ENCODE measurements at regions not wholly inside any gene's neighbourhood (a gene's known extent, or its start where the extent isn't known, plus 50 kb on each side); places are given as distances from the start of the nearest gene placed in this dataset.

DNA sequence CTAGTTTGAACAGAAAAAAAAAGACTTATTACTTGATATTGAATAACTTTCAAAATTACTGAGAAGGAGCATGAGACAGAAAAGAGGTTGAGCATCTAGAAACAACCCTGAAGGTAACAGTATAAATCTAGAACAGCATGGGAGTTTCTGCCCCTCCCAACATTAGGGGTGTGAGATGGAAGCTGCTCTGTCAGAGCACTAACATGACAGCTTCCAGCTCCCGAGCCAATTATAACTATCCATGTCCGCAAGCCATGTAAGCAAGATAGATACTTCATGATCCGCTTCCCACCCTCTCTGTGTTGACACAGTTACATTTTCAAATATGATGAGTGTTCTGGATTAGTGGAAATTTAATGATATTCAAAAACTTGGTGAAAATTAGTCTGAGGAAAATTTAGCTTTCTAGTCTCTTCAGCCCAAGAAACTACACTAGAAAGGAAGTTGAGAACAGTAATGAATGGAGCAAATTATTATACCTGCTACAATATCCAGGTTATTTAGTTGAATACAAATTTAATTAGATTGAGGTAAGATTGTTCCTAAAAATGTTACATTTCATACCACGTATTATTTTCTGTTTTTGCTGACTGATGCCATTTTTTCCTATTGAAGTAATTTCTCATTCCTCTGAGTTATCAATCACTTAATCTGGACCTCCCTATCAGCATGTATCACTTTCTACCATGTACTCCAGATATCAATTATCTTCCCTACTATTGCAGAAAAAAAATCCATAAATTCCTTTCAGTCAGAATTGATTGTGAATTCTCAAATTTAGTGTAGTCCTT lies 129.3 kb upstream of the SLIT2 start:
- DNase-seq (ENCODE audit: low spot score), result no peak
- TF ChIP-seq CTCF (IDR thresholded peaks at IDR 0.05; ENCODE audit: extremely low read depth, missing control alignments), result no peak

- no peak for TF ChIP-seq CTCF (IDR thresholded peaks at IDR 0.05; ENCODE audit: extremely low read depth, missing control alignments)
- DNase-seq (ENCODE audit: low spot score), result no peak
Observed at GRCh38 chr4:20119141-20119540, 132.6 kb upstream of the SLIT2 start.

- DNase-seq (ENCODE audit: low spot score), result no peak
- no peak for TF ChIP-seq CTCF (IDR thresholded peaks at IDR 0.05; ENCODE audit: extremely low read depth, missing control alignments)
Observed at GRCh38 chr4:20109391-20109790, 142.3 kb upstream of the SLIT2 start.

- no peak for TF ChIP-seq CTCF (IDR thresholded peaks at IDR 0.05; ENCODE audit: extremely low read depth, missing control alignments)
Observed at GRCh38 chr4:20106921-20107320, 144.8 kb upstream of the SLIT2 start.

DNA sequence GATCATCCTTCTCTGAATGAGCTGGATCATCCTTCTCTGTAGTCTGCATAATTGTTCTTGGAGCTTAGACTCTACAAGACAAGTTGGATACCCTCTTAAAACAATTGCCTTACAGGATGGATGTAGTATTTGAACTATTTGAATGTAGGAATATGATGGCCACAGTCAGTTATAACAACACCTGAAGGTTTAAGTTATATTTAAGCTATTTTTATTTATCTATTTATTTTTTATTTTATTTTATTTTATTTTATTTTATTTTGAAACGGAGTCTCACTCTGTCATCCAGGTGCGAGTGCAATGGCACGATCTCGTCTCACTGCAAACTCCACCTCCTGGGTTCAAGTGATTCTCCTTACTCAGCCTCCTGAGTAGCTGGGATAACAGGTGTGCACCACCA lies 149.9 kb upstream of the SLIT2 start:
- no peak for TF ChIP-seq CTCF (IDR thresholded peaks at IDR 0.05; ENCODE audit: extremely low read depth, missing control alignments)
- DNase-seq (ENCODE audit: low spot score), result no peak

More at GRCh38 chr4:20106921-20107320, 144.8 kb upstream of the SLIT2 start:
- no peak for DNase-seq (ENCODE audit: low spot score)

DNA sequence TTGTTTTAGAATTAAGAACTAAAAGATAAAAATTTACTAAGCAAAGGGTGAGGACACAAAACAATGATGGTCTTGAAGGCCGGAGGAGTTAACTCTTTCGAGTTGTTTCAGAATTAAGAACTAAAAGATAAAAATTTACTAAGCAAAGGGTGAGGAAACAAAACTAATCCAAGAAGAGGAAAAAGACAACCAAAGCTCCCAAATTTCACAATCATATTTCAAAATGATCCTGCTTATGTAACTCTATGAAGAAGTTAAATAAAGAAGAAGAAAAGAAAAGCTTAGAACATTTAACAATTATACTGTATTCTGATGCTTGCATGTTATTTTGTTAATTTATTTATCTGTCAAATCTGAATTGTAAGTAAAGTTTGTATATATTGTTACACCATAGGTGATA lies 154.8 kb upstream of the SLIT2 start:
- no peak for DNase-seq (ENCODE audit: low spot score)
- no peak for TF ChIP-seq CTCF (IDR thresholded peaks at IDR 0.05; ENCODE audit: extremely low read depth, missing control alignments)

- DNase-seq (ENCODE audit: low spot score), result no peak
- no peak for TF ChIP-seq CTCF (IDR thresholded peaks at IDR 0.05; ENCODE audit: extremely low read depth, missing control alignments)
Observed at GRCh38 chr4:20095805-20096541, 155.7 kb upstream of the SLIT2 start.
